Esophagus (tissue), 2 donors: ENCODE measurements at regions not wholly inside any gene's neighbourhood (a gene's known extent, or its start where the extent isn't known, plus 50 kb on each side); places are given as distances from the start of the nearest gene placed in this dataset.

Experiments used
- H3K27ac ChIP-seq, 2 donors: one replicate each; pipeline ENCODE4 v1.5.1; 2013; ENCODE audit warnings: low read depth in 2 of 2, mild to moderate bottlenecking in 2 of 2, inconsistent platforms in 1 of 2, low read length in 1 of 2, moderate library complexity in 1 of 2
- H3K27me3 ChIP-seq, 2 donors: one replicate each; pipeline ENCODE4 v1.6.1; 2013; ENCODE audit warnings: low read length in 2 of 2, control low read depth in 1 of 2, mild to moderate bottlenecking in 1 of 2; ENCODE audit not compliant: insufficient read depth in 2 of 2, control insufficient read depth in 1 of 2
- H3K36me3 ChIP-seq, 2 donors: one replicate each; pipeline ENCODE4 v1.6.1; 2013; ENCODE audit warnings: low read length in 1 of 2; ENCODE audit not compliant: control insufficient read depth in 2 of 2, insufficient read depth in 2 of 2
- H3K4me1 ChIP-seq, 2 donors: one replicate each; pipeline ENCODE4 v1.6.1; 2013; ENCODE audit warnings: low read length in 1 of 2; ENCODE audit not compliant: control insufficient read depth in 2 of 2, insufficient read depth in 2 of 2
- H3K4me3 ChIP-seq, 2 donors: one replicate each; pipeline ENCODE4 v1.5.1; 2013; ENCODE audit warnings: low read length in 2 of 2, mild to moderate bottlenecking in 2 of 2, low read depth in 1 of 2, moderate library complexity in 1 of 2
- H3K9me3 ChIP-seq, 2 donors: one replicate each; pipeline ENCODE4 v1.6.1; 2013; ENCODE audit warnings: mild to moderate bottlenecking in 2 of 2, low read depth in 1 of 2, low read length in 1 of 2, moderate library complexity in 1 of 2; ENCODE audit not compliant: control insufficient read depth in 2 of 2, insufficient read depth in 1 of 2
- WGBS, 2 donors: extraction: QIAGEN DNeasy Blood & Tissue Kit; methylation state at CpG; one replicate each; pipeline ENCODE4 v1.1.7; 2013; 5-methylcytosine and 5-hydroxymethylcytosine counted together
- donor health status: healthy with polysubstance abuse.
- donor health status: Bipolar disorder and iron deficiency.

- no peak overlapping the region for H3K4me3 ChIP-seq
- no peaks in the 10 kb centered on the region for H3K9me3 ChIP-seq
- WGBS, 2 donors: 59 to 64% methylated on average over 2 of the region's 2 CpGs
Observed at GRCh38 chr9:108416324-108416723, 439.5 kb downstream of the ACTL7B start.

GRCh38 chr9:108413809-108414208 lies 442.0 kb downstream of the ACTL7B start:
- no peaks in the 10 kb centered on the region for H3K27me3 ChIP-seq
- H3K27ac ChIP-seq: peak overlapping the region in 1 of 2 donors; percentile 78
- H3K4me3 ChIP-seq: no peak overlapping the region
- no peaks in the 10 kb centered on the region for H3K4me1 ChIP-seq
- H3K36me3 ChIP-seq: no peaks in the 10 kb centered on the region
- WGBS, 2 donors: 64 to 70% methylated on average over 2 of the region's 2 CpGs
- no peaks in the 10 kb centered on the region for H3K9me3 ChIP-seq

More at GRCh38 chr9:108416324-108416723, 439.5 kb downstream of the ACTL7B start:
- H3K36me3 ChIP-seq: no peaks in the 10 kb centered on the region
- H3K27ac ChIP-seq: no peak overlapping the region
- H3K27me3 ChIP-seq: no peaks in the 10 kb centered on the region
- no peaks in the 10 kb centered on the region for H3K4me1 ChIP-seq

- Histone ChIP-seq H3K27me3 (no peaks in the 10 kb centered on the region), H3K4me1 (no peaks in the 10 kb centered on the region), H3K27ac (peak overlapping the region in 1 of 2 donors; percentile 11), H3K4me3 (no peak overlapping the region), H3K9me3 (no peaks in the 10 kb centered on the region), H3K36me3 (no peaks in the 10 kb centered on the region)
- 71 to 80% methylated on average over 4 of the region's 4 CpGs for WGBS, 2 donors
Observed at GRCh38 chr9:108412755-108413154, 443.0 kb downstream of the ACTL7B start.

GRCh38 chr9:108411632-108412031 lies 444.2 kb downstream of the ACTL7B start:
- H3K4me1 ChIP-seq: no peaks in the 10 kb centered on the region

GRCh38 chr9:108410161-108410560 lies 445.6 kb downstream of the ACTL7B start:
- no peak overlapping the region for H3K27ac ChIP-seq
- WGBS, 2 donors: 78 to 93% methylated on average over 1 of the region's 1 CpG
- H3K4me1 ChIP-seq: no peaks in the 10 kb centered on the region
- no peaks in the 10 kb centered on the region for H3K27me3 ChIP-seq
- no peaks in the 10 kb centered on the region for H3K36me3 ChIP-seq
- H3K4me3 ChIP-seq: no peak overlapping the region
- H3K9me3 ChIP-seq: no peaks in the 10 kb centered on the region

More at GRCh38 chr9:108411632-108412031, 444.2 kb downstream of the ACTL7B start:
- WGBS, 2 donors: 68 to 72% methylated on average over 1 of the region's 1 CpG
- H3K36me3 ChIP-seq: no peaks in the 10 kb centered on the region
- H3K4me3 ChIP-seq: no peak overlapping the region
- H3K27ac ChIP-seq: no peak overlapping the region
- H3K27me3 ChIP-seq: no peaks in the 10 kb centered on the region
- H3K9me3 ChIP-seq: no peaks in the 10 kb centered on the region

- H3K27ac ChIP-seq: no peak overlapping the region
- H3K4me3 ChIP-seq: no peak overlapping the region
- no peaks in the 10 kb centered on the region for H3K27me3 ChIP-seq
- H3K4me1 ChIP-seq: no peaks in the 10 kb centered on the region
- no peaks in the 10 kb centered on the region for H3K36me3 ChIP-seq
- no peaks in the 10 kb centered on the region for H3K9me3 ChIP-seq
Observed at GRCh38 chr9:108400297-108400696, 455.5 kb downstream of the ACTL7B start.

GRCh38 chr9:108399851-108400250 lies 455.9 kb downstream of the ACTL7B start:
- no peaks in the 10 kb centered on the region for H3K36me3 ChIP-seq
- H3K9me3 ChIP-seq: no peaks in the 10 kb centered on the region
- H3K27me3 ChIP-seq: no peaks in the 10 kb centered on the region
- WGBS, 2 donors: 89 to 93% methylated on average over 2 of the region's 2 CpGs
- no peaks in the 10 kb centered on the region for H3K4me1 ChIP-seq
- H3K4me3 ChIP-seq: no peak overlapping the region
- H3K27ac ChIP-seq: no peak overlapping the region

- H3K27ac ChIP-seq: no peak overlapping the region
- H3K27me3 ChIP-seq: no peaks in the 10 kb centered on the region
- no peaks in the 10 kb centered on the region for H3K9me3 ChIP-seq
- H3K36me3 ChIP-seq: no peaks in the 10 kb centered on the region
- H3K4me3 ChIP-seq: no peak overlapping the region
- no peaks in the 10 kb centered on the region for H3K4me1 ChIP-seq
Observed at GRCh38 chr9:108397286-108397685, 458.5 kb downstream of the ACTL7B start.

- Histone ChIP-seq H3K27me3 (no peaks in the 10 kb centered on the region), H3K36me3 (no peaks in the 10 kb centered on the region), H3K27ac (no peak overlapping the region), H3K9me3 (no peaks in the 10 kb centered on the region), H3K4me3 (no peak overlapping the region), H3K4me1 (no peaks in the 10 kb centered on the region)
Observed at GRCh38 chr9:108396611-108397010, 459.2 kb downstream of the ACTL7B start.

GRCh38 chr9:108396193-108396592 lies 459.6 kb downstream of the ACTL7B start:
- Histone ChIP-seq H3K9me3 (no peaks in the 10 kb centered on the region), H3K36me3 (no peaks in the 10 kb centered on the region), H3K27ac (no peak overlapping the region), H3K4me1 (no peaks in the 10 kb centered on the region), H3K27me3 (no peaks in the 10 kb centered on the region), H3K4me3 (no peak overlapping the region)
- WGBS, 2 donors: 68 to 75% methylated on average over 4 of the region's 4 CpGs
